ENCODE measurements at regions not wholly inside any gene's neighbourhood (a gene's known extent, or its start where the extent isn't known, plus 50 kb on each side); places are given as distances from the start of the nearest gene placed in this dataset.
A peak's percentile ranks its signal among the peaks of the same experiment; 100 is the strongest.
"Not testable (repeated sequence)": the region's sequence is repeated elsewhere in the genome, so short reads cannot be mapped to it uniquely, and the experiment has no call there.

DNA sequence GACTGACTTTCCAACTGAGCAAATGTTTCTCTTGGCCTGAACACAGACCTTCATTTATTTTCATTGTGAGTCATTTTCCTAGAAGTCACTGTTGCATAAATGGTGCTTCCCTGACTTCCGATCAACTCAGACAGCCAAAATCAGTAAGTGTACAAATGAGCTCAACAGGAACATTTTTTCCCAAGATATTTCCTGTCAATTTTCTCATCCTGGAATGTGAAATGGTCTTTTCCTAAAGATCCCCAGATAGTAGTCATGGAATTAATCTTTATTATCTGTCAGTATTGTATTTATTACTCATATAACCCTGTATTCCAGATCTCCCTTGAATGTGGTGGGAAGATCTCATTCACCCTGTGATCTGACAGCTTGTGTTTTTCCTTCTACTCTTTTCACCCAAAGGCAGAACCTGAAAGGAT lies 360.3 kb upstream of the KIF2B start:
- DNase-seq (ENCODE audit: low spot score): no peak
- no peak for TF ChIP-seq CTCF (IDR thresholded peaks at IDR 0.05)
- ATAC-seq (ENCODE audit: low FRiP score): peak; percentile 86

DNA sequence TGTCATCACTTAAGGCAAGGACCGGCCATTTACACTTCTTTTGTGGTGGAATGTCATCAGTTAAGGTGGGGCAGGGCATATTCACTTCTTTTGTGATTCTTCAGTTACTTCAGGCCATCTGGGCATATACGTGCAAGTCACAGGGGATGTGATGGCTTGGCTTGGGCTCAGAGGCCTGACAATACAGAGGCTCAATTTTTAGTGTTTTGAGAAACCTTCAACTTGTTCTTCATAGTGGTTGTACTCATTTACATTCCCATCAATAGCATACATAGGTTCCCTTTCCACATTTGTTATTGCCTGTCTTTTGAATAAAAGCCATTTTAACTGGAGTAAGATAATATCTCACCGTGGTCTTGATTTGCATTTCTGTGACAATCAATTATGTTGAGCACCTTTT lies 366.8 kb upstream of the KIF2B start:
- not testable (repeated sequence) for ATAC-seq (ENCODE audit: low FRiP score); DNase-seq (ENCODE audit: low spot score)

DNA sequence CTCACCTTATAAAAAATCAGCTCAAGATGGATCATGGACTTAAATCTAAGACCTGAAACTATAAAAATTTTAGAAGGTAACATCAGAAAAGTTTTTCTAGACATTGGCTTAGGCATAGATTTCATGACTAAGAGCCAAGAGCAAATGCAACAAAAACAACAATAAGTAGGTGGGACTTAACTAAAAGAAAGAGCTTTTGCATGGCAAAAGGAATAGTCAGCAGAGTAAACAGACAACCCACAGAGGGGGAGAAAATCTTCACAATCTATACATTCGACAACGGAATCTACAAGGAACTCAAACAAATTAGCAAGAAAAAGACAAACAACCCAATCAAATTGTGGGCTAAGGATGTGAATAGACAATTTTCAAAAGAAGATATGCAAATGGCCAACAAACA lies 368.4 kb upstream of the KIF2B start:
- DNase-seq (ENCODE audit: low spot score): no peak
- TF ChIP-seq CTCF (IDR thresholded peaks at IDR 0.05): no peak
- no peak for ATAC-seq (ENCODE audit: low FRiP score)

- no peak for TF ChIP-seq CTCF (IDR thresholded peaks at IDR 0.05)
- no peak for DNase-seq (ENCODE audit: low spot score)
- no peak for ATAC-seq (ENCODE audit: low FRiP score)
Measured at GRCh38 chr17:53449324-53449723, 373.4 kb upstream of the KIF2B start.

- DNase-seq (ENCODE audit: low spot score) (no peak), ATAC-seq (ENCODE audit: low FRiP score) (no peak)
- TF ChIP-seq CTCF (IDR thresholded peaks at IDR 0.05): no peak
Measured at GRCh38 chr17:53428913-53429312, 393.8 kb upstream of the KIF2B start.

- DNase-seq (ENCODE audit: low spot score): no peak
- no peak for TF ChIP-seq CTCF (IDR thresholded peaks at IDR 0.05)
- ATAC-seq (ENCODE audit: low FRiP score): peak; percentile 66
Measured at GRCh38 chr17:53426505-53426904, 396.2 kb upstream of the KIF2B start.

- DNase-seq (ENCODE audit: low spot score): no peak
- TF ChIP-seq CTCF (IDR thresholded peaks at IDR 0.05): no peak
- no peak for ATAC-seq (ENCODE audit: low FRiP score)
Measured at GRCh38 chr17:53420035-53420641, 402.6 kb upstream of the KIF2B start.

DNA sequence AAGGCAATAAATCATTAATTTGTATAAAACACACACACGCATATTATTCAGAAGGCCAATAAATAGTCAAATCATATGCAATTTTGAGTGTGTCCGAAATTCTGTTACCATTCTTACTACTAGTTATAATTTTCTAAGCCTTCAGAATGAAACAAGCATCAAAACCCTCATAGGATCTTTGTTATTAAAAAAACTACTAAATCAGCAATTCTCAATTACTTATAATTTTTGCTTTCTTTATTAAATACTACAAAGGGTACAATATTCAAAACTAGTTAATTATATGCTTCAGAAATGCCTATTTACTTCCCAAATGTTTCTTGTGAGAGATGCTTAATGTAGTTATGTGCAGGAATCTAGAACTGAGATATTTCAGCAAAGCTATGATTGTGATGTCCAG lies 413.1 kb upstream of the KIF2B start:
- no peak for ATAC-seq (ENCODE audit: low FRiP score)
- no peak for TF ChIP-seq CTCF (IDR thresholded peaks at IDR 0.05)
- no peak for DNase-seq (ENCODE audit: low spot score)
